Mammary epithelial cell (primary cell): ENCODE measurements at regions not wholly inside any gene's neighbourhood (a gene's known extent, or its start where the extent isn't known, plus 50 kb on each side); places are given as distances from the start of the nearest gene placed in this dataset.

Experiments
- EZH2 ChIP-seq: IDR thresholded peaks from 2 replicates; pipeline ENCODE4 v1.6.1; 2012; ENCODE audit warnings: low read length, inconsistent platforms, borderline replicate concordance
- TF ChIP-seq, protein P1 (sequence below), 2 donors: IDR thresholded peaks in 1 of 2; conservative IDR thresholded peaks in 1 of 2; 2 replicates each; pipeline ENCODE4 v1.5.1; 2011 to 2012; ENCODE audit warnings: inconsistent platforms in 2 of 2, low read length in 2 of 2, mild to moderate bottlenecking in 2 of 2, control low read depth in 1 of 2, low read depth in 1 of 2; ENCODE audit not compliant: insufficient read depth in 1 of 2; ENCODE audit errors: extremely low read depth in 1 of 2

DNA sequence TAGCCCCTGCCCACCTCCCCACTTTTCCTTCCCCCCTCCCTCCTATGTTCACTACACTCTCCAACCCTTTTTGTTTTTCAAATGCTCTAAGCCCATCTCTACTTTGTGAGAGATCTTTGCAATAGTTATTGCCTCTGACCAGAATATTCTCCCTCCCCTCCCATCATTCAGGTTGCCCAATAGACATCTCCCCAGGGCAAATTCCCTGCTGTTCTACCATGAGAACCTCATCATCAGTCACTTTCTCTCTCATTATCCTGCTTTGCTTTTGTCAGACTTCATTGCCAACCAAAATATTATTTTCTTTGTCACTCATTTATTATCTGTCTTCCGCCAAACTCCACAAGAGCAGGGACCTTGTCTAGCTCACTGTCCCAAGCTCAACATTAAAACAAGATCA lies 268.2 kb upstream of the PPARGC1A start:
- TF ChIP-seq, protein P1, sequence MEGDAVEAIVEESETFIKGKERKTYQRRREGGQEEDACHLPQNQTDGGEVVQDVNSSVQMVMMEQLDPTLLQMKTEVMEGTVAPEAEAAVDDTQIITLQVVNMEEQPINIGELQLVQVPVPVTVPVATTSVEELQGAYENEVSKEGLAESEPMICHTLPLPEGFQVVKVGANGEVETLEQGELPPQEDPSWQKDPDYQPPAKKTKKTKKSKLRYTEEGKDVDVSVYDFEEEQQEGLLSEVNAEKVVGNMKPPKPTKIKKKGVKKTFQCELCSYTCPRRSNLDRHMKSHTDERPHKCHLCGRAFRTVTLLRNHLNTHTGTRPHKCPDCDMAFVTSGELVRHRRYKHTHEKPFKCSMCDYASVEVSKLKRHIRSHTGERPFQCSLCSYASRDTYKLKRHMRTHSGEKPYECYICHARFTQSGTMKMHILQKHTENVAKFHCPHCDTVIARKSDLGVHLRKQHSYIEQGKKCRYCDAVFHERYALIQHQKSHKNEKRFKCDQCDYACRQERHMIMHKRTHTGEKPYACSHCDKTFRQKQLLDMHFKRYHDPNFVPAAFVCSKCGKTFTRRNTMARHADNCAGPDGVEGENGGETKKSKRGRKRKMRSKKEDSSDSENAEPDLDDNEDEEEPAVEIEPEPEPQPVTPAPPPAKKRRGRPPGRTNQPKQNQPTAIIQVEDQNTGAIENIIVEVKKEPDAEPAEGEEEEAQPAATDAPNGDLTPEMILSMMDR (conservative IDR thresholded peaks at IDR 0.05 in 1 of 2, IDR thresholded peaks at IDR 0.05 in 1 of 2; ENCODE audit: extremely low read depth in 1 of 2, insufficient read depth in 1 of 2, low read depth in 1 of 2, low read length in 2 of 2) = no peak
- no peak for TF ChIP-seq EZH2
